Heart left ventricle (tissue), 16 donors: ENCODE measurements at regions not wholly inside any gene's neighbourhood (a gene's known extent, or its start where the extent isn't known, plus 50 kb on each side); places are given as distances from the start of the nearest gene placed in this dataset.

ENCODE experiments used
- ATAC-seq, 4 donors: fragments of 200-7000 bp; cut with Tn5 transposase; one replicate each; pipeline ENCODE4 v1.9.1; 2020 to 2022; ENCODE audit warnings: moderate library complexity in 4 of 4, mild to moderate bottlenecking in 3 of 4, moderate number of reproducible peaks in 1 of 4
- DNase-seq, 5 donors: peaks; one replicate each; pipeline ENCODE4 v3.0.0-alpha.2; 2020
- H3K27ac ChIP-seq, 12 donors: fragments of 200-600 bp; sonication (generic) in 4 of 12; one replicate each; pipeline versions ENCODE4 v1.5.0 to v1.8.0; 2016 to 2022; ENCODE audit warnings: mild to moderate bottlenecking in 2 of 12
- H3K27me3 ChIP-seq, 9 donors: fragments of 200-600 bp; sonication (generic) in 2 of 9; one replicate each; pipeline versions ENCODE4 v1.5.1 to v1.8.0; 2016 to 2022; ENCODE audit warnings: mild to moderate bottlenecking in 3 of 9
- H3K36me3 ChIP-seq, 9 donors: fragments of 200-600 bp; sonication (generic) in 2 of 9; one replicate each; pipeline versions ENCODE4 v1.5.0 to v1.8.0; 2018 to 2022; ENCODE audit warnings: mild to moderate bottlenecking in 2 of 9
- H3K4me1 ChIP-seq, 12 donors: fragments of 200-600 bp; sonication (generic) in 4 of 12; one replicate each; pipeline versions ENCODE4 v1.5.0 to v1.8.0; 2016 to 2022; ENCODE audit warnings: mild to moderate bottlenecking in 3 of 12
- H3K4me3 ChIP-seq, 12 donors: fragments of 200-600 bp; sonication (generic) in 4 of 12; one replicate each; pipeline versions ENCODE4 v1.5.0 to v1.8.0; 2017 to 2022; ENCODE audit warnings: mild to moderate bottlenecking in 9 of 12, moderate library complexity in 4 of 12
- H3K9me3 ChIP-seq, 12 donors: fragments of 200-600 bp; sonication (generic) in 4 of 12; one replicate each; pipeline versions ENCODE4 v1.5.0 to v1.8.0; 2016 to 2022; ENCODE audit warnings: mild to moderate bottlenecking in 1 of 12
- CTCF ChIP-seq, 12 donors: fragments of 200-600 bp; sonication (generic) in 4 of 12; IDR thresholded peaks; one replicate each; pipeline versions ENCODE4 v1.5.0 to v1.8.0; 2018 to 2022; ENCODE audit warnings: antibody characterized with exemption in 12 of 12, mild to moderate bottlenecking in 5 of 12
- POLR2A ChIP-seq, 2 donors: fragments of 450-650 bp; IDR thresholded peaks; one replicate each; pipeline ENCODE4 v1.6.1; 2017; ENCODE audit warnings: antibody characterized with exemption in 2 of 2, mild to moderate bottlenecking in 2 of 2, moderate library complexity in 2 of 2
- WGBS, 4 donors: extraction: QIAGEN DNeasy Blood & Tissue Kit in 2 of 4; methylation state at CpG; one replicate each; pipeline versions ENCODE4 v1.1.5 to v1.1.7; 2013 to 2018; 5-methylcytosine and 5-hydroxymethylcytosine counted together
- intact Hi-C, 10 donors: fragments of 100-400 bp; cut with DNase I; formaldehyde crosslinking; loops; one replicate each; pipeline versions ENCODE4 v1.11.1 to v1.14.2; 2022
- donor health status: ischemic (EF 13 %, LVEDD 7.1; RV severe dilation, severe dysfunction).
- donor health status: healthy with polysubstance abuse.
- donor health status: DM: no; HTN: yes; CAD: no.
- donor health status: DM: no; HTN: no; CAD: no.
- donor health status: ischemic (EF 25% LVEDD 6.9; RV normal size, moderate dysfunction).
- donor health status: ischemic (EF 25% LVEDD 5.7; RV mildly dilated, moderate dysfunction).
- donor health status: healthy.
- donor health status: DM: yes; HTN: yes; CAD: no.
- donor health status: ischemic (EF 35%, LVEDD 5.7; RV mildly dilated, moderate dysfunction).
- donor health status: nonischemic (EF 11% LVEDD 7.7; RV severe dilation, severe dysfunction).
- donor health status: DM: yes; HTN: yes; CAD: no.
- donor health status: PGD.
- donor health status: ischemic (EF 29% LVEDD 5.4; RV normal size, mild dysfunction).
- donor health status: nonischemic (EF 23%, LVEDD 6.1; RV moderate dilation, normal function).

GRCh38 chr13:44031555-44031954 is 151.9 kb downstream of the LACC1 start:
- Histone ChIP-seq H3K36me3 (no peaks in the 10 kb centered on the region), H3K4me1 (no peaks in the 10 kb centered on the region), H3K27ac (no peak overlapping the region), H3K27me3 (no peaks in the 10 kb centered on the region), H3K9me3 (no peaks in the 10 kb centered on the region), H3K4me3 (no peak overlapping the region)
- TF ChIP-seq CTCF (IDR thresholded peaks at IDR 0.05) (no peak), POLR2A (IDR thresholded peaks at IDR 0.05) (no peak)
- 92 to 94% (median 93%) methylated on average over 2 of the region's 2 CpGs for WGBS, 4 donors
- ATAC-seq = no peak
- intact Hi-C loops = no loop called here
- no peak for DNase-seq

- Histone ChIP-seq H3K27ac (no peak overlapping the region), H3K4me3 (no peak overlapping the region), H3K27me3 (no peaks in the 10 kb centered on the region), H3K4me1 (no peaks in the 10 kb centered on the region), H3K9me3 (no peaks in the 10 kb centered on the region), H3K36me3 (no peaks in the 10 kb centered on the region)
- 73 to 83% (median 79%) methylated on average over 3 of the region's 3 CpGs for WGBS, 4 donors
- TF ChIP-seq POLR2A (IDR thresholded peaks at IDR 0.05) (no peak), CTCF (IDR thresholded peaks at IDR 0.05) (no peak)
- intact Hi-C loops = no loop called here
- no peak for DNase-seq
- ATAC-seq = no peak
Measured at GRCh38 chr13:44032802-44033201, 153.1 kb downstream of the LACC1 start.

GRCh38 chr13:44035400-44035799 is 155.7 kb downstream of the LACC1 start:
- intact Hi-C loops = no loop called here
- WGBS, 4 donors = 92 to 95% (median 94%) methylated on average over 1 of the region's 1 CpG

GRCh38 chr13:44040070-44040817 is 160.5 kb downstream of the LACC1 start:
- Histone ChIP-seq H3K4me1 (peaks cover 0 to 4% (median 0%) of the 10 kb centered on the region in 12 donors), H3K27ac (no peak overlapping the region), H3K36me3 (no peaks in the 10 kb centered on the region), H3K27me3 (no peaks in the 10 kb centered on the region), H3K9me3 (no peaks in the 10 kb centered on the region), H3K4me3 (no peak overlapping the region)
- TF ChIP-seq CTCF (IDR thresholded peaks at IDR 0.05) = no peak
- TF ChIP-seq POLR2A (IDR thresholded peaks at IDR 0.05) = no peak
- DNase-seq (no peak), ATAC-seq (no peak)
- intact Hi-C loops = loop anchor here in 1 of 10 donors (5.0 kb wide), 1 partner anchor 48 kb away; no protein-coding TSS in a partner anchor
- WGBS, 4 donors = 94 to 97% (median 95%) methylated on average over 1 of the region's 1 CpG

More at GRCh38 chr13:44035400-44035799, 155.7 kb downstream of the LACC1 start:
- no peaks in the 10 kb centered on the region for H3K27me3 ChIP-seq
- ATAC-seq (no peak), DNase-seq (no peak)
- no peak overlapping the region for H3K27ac ChIP-seq
- H3K4me1 ChIP-seq = no peaks in the 10 kb centered on the region
- no peak overlapping the region for H3K4me3 ChIP-seq
- no peaks in the 10 kb centered on the region for H3K36me3 ChIP-seq
- no peaks in the 10 kb centered on the region for H3K9me3 ChIP-seq
- TF ChIP-seq POLR2A (IDR thresholded peaks at IDR 0.05) (no peak), CTCF (IDR thresholded peaks at IDR 0.05) (no peak)
